ENCODE measurements at regions not wholly inside any gene's neighbourhood (a gene's known extent, or its start where the extent isn't known, plus 50 kb on each side); places are given as distances from the start of the nearest gene placed in this dataset.

- DNase-seq: no peak
Measured at GRCh38 chr7:12136523-12136922, 74.6 kb upstream of the TMEM106B start.

- DNase-seq: no peak
Measured at GRCh38 chr7:12137283-12137682, 73.8 kb upstream of the TMEM106B start.

GRCh38 chr7:12138421-12138820 lies 72.7 kb upstream of the TMEM106B start:
- DNase-seq: no peak

DNA sequence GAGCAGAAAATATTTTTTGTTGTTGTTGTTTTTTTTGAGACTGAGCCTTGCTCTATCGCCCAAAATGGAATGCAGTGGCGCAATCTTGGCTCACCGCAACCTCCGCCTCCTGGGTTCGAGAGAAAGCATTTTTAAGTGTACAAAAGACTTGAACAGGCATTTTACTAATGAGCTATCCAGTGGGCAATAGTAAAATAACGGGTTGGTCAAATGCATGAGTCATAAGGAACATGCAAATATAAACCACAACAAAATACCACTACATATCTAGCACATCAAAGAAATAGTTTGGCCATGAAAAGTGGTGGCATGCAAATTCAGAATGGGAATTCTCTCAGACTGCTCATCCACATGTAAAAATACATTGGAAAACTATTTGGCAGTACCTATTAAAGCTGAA lies 71.7 kb upstream of the TMEM106B start:
- no peak for DNase-seq

- no peak for DNase-seq
Measured at GRCh38 chr7:12146813-12147212, 64.3 kb upstream of the TMEM106B start.

GRCh38 chr7:12152196-12152918 lies 58.7 kb upstream of the TMEM106B start:
- DNase-seq: no peak

- no peak for DNase-seq
Measured at GRCh38 chr7:12154119-12154518, 57.0 kb upstream of the TMEM106B start.

- no peak for DNase-seq
Measured at GRCh38 chr7:12157517-12157916, 53.6 kb upstream of the TMEM106B start.

GRCh38 chr7:12158334-12159060 lies 52.6 kb upstream of the TMEM106B start:
- DNase-seq: peak; percentile 26

DNA sequence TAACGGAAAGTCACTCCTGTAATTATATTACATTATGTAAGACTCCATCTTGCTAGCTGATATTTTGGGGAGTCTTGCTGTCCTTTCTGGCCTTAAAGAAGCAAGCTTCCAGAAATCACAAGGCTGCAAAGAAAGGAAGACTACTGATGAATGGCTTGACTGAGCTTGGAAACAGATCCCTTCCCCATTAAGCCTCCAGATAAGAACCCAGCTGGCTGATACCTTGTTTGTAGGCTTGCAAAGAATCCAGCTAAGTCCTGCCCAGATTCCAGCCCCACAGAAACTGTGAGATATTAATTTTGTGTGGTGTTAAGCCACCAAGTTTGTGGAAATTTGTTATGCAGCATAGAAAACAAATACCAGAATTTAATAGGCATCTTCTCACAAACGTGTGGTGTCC lies 49.9 kb upstream of the TMEM106B start:
- DNase-seq: no peak
